ENCODE measurements at regions not wholly inside any gene's neighbourhood (a gene's known extent, or its start where the extent isn't known, plus 50 kb on each side); places are given as distances from the start of the nearest gene placed in this dataset.
"Not testable (repeated sequence)": the region's sequence is repeated elsewhere in the genome, so short reads cannot be mapped to it uniquely, and the experiment has no call there.

- DNase-seq (ENCODE audit: low spot score) = no peak
These were observed 293.8 kb downstream of the TCERG1L start for GRCh38 chr10:131017566-131018285.

- no peak for DNase-seq (ENCODE audit: low spot score)
These were observed 292.5 kb downstream of the TCERG1L start for GRCh38 chr10:131018886-131019500.

- DNase-seq (ENCODE audit: low spot score) = no peak
These were observed 291.8 kb downstream of the TCERG1L start for GRCh38 chr10:131019696-131020095.

- DNase-seq (ENCODE audit: low spot score) = no peak
These were observed 290.7 kb downstream of the TCERG1L start for GRCh38 chr10:131020775-131021174.

- DNase-seq (ENCODE audit: low spot score) = no peak
These were observed 290.1 kb downstream of the TCERG1L start for GRCh38 chr10:131021246-131021895.

GRCh38 chr10:131021969-131022368 lies 289.6 kb downstream of the TCERG1L start:
- DNase-seq (ENCODE audit: low spot score) = no peak

GRCh38 chr10:131022369-131022768 lies 289.2 kb downstream of the TCERG1L start:
- DNase-seq (ENCODE audit: low spot score) = no peak

- DNase-seq (ENCODE audit: low spot score) = no peak
These were observed 288.5 kb downstream of the TCERG1L start for GRCh38 chr10:131022981-131023380.

GRCh38 chr10:131024259-131025131 lies 287.0 kb downstream of the TCERG1L start:
- DNase-seq (ENCODE audit: low spot score) = no peak

GRCh38 chr10:131025333-131025732 lies 286.2 kb downstream of the TCERG1L start:
- DNase-seq (ENCODE audit: low spot score) = no peak

- no peak for DNase-seq (ENCODE audit: low spot score)
These were observed 284.3 kb downstream of the TCERG1L start for GRCh38 chr10:131027256-131027655.

GRCh38 chr10:131031346-131031745 lies 280.2 kb downstream of the TCERG1L start:
- no peak for DNase-seq (ENCODE audit: low spot score)

- DNase-seq (ENCODE audit: low spot score) = no peak
These were observed 279.0 kb downstream of the TCERG1L start for GRCh38 chr10:131032329-131033165.

GRCh38 chr10:131033166-131034085 lies 278.1 kb downstream of the TCERG1L start:
- no peak for DNase-seq (ENCODE audit: low spot score)

GRCh38 chr10:131034451-131034850 lies 277.1 kb downstream of the TCERG1L start:
- DNase-seq (ENCODE audit: low spot score) = no peak

GRCh38 chr10:131035779-131036178 lies 275.7 kb downstream of the TCERG1L start:
- DNase-seq (ENCODE audit: low spot score) = no peak

GRCh38 chr10:131038056-131038455 lies 273.5 kb downstream of the TCERG1L start:
- no peak for DNase-seq (ENCODE audit: low spot score)

- DNase-seq (ENCODE audit: low spot score) = no peak
These were observed 270.5 kb downstream of the TCERG1L start for GRCh38 chr10:131041031-131041430.

GRCh38 chr10:131041441-131041840 lies 270.1 kb downstream of the TCERG1L start:
- DNase-seq (ENCODE audit: low spot score) = no peak

- DNase-seq (ENCODE audit: low spot score) = not testable (repeated sequence)
These were observed 269.5 kb downstream of the TCERG1L start for GRCh38 chr10:131042015-131042414.

Data from H4 (cell line).